HG03103 (cell line): ENCODE measurements at regions not wholly inside any gene's neighbourhood (a gene's known extent, or its start where the extent isn't known, plus 50 kb on each side); places are given as distances from the start of the nearest gene placed in this dataset.
A peak's percentile ranks its signal among the peaks of the same experiment; 100 is the strongest.

Experiments
- ATAC-seq: cut with Tn5 transposase; IDR thresholded peaks from one replicate; pipeline ENCODE4 v1.9.1; 2021; ENCODE audit warnings: low read depth; ENCODE audit not compliant: unreplicated experiment

DNA sequence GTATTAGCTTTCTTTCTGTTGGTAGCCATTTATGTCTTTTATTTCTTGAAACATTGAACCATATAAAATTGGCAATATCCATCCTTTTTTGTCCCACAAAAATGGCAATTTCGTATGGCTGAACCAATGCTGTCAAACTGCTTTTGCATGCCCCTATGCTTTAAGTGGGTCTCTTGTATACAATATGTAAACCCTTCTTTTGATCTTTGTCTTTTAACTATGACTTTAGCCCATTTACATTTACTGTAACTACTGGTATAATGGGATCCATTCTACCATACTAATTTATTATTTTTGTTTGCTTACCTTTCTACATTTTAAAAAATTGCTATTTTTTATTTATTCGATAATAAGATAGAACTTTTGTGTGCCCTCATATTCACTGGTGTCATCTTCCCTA, 93.4 kb downstream of the TENT4A start:
- no peak for ATAC-seq

DNA sequence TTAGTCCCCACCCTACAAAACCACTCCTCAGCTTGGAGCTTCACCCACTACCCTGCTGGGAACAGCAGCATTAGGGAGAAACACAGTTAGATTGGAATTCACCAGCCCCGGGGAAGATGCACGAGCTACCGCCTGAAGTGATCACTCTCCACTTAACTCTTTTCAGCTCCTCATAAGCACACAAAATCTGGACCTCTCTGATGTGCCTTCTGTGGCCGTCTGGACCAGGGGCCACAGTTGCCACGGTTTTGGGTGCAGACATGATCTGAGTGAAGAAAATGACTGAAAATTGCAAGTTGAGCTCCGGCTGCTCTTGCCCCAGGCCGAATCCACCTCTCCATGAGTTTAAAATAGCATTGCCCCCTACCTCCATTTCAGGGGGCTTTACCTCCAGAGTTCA, 95.2 kb downstream of the TENT4A start:
- ATAC-seq, result no peak

DNA sequence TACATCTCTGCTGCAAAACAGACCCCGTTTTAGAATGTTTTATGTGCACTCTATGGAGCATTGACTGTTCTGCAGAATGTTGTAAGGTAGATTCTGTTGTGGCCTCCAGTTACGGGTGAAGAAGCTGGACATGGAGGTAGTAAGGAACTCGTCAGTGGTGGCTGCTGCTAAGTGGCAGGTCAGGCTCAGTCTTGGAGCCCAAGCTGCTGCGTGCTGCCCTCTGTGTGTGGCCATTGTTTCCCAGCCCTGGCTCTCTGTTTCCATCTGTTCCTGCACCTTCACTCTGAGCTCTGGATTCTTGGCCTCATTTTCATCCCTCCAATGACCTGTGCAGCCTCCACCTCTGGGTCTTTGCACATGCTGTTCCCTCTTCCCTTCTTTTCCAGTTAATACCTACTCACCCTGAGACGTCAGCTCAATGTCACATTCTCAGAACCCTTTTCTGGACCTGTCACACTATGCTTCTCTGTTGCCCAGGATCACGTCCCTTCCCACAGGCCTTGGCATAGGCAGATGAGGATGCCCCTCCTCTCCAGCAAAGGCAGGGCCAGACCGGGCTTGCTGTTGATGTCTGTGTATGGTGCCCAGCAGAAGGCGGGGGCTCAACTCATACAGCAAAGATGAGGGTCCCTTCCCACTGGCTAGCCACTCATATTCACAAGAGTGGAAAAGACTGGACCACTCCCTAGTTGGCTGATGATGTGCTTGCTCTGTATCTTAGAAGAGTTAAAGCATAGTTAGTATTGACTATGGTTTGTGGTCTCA, 97.6 kb downstream of the TENT4A start:
- no peak for ATAC-seq

DNA sequence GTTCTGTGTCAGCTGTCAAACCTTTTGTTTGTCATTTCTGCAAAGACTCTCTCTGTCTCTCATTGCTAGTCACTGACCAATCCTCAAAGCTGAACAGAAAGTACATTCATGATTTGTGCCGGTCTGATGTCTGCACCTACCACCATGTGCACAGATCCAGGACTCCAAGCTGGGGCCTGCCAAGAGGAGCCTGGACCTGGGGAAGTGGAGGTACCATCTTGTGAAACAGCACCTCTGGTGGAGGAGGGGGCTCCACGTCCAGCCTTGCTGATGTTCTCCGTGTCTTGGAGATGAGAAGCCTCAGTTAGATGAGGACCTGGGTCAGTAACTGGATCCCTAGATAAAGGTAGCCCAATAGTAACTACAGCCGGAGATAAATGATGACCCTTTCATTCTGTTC, 98.9 kb downstream of the TENT4A start:
- no peak for ATAC-seq

DNA sequence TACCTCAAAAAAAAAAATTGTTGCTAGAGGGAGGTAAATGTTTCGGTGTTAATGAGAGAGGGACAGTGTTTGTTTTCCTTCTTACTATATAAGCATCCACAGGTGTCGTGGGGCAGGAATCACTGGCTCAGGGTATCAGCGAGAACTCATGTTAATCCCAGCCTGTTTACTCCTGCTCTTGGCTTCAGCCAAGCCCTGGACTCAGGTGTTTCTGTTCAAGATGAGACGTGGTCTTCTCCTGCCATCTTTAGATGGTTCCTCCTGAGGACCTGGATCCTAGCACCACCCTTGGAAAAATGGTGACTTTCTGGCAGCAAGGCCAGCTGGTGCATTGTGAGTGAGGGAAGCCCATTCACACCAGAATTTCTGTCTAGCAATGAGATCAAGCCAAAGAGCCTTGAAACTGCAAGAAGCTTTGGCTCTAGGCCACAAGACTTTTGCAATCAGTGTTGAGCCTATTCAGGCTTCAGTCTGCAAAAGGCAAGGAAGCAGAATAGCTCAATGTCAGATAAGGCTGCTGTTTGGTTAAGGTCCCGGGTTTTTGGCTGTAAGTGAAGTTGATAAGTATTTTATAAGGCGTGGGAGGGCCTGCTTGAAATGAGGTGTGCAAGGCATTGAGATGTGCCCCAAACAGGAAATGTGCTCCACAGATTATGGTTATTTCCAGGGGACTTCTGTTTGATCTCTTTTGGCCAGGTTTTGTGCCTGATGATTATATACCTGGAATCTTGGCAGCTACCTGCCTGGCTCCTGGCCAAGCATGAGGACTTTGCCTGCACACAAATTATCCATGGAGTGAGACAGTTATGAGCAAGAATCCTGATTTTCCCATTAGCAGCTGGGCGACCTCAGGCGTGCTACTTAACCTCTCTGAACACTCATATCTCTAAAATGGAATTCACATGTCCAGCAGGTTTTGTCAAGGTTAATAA, 99.8 kb downstream of the TENT4A start:
- no peak for ATAC-seq

DNA sequence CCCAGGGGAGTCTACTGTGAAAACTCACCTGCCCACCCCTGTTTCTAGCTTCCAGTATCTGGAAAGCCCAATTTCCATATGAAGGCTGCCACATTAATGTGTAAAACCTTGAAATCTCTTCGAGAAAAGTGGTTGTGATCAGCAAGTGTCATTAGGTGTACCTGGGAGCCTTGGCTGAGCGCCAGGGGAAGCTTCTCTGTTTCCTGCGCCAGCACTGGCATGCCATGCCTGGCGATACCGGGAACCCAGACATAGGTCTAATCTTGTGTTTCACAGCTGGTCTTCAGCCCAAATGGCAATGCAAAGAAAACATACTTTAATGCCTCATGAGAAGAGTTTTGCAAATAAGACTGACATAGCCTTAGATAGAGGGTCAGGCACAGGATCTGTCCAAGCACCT, 101.6 kb downstream of the TENT4A start:
- no peak for ATAC-seq

DNA sequence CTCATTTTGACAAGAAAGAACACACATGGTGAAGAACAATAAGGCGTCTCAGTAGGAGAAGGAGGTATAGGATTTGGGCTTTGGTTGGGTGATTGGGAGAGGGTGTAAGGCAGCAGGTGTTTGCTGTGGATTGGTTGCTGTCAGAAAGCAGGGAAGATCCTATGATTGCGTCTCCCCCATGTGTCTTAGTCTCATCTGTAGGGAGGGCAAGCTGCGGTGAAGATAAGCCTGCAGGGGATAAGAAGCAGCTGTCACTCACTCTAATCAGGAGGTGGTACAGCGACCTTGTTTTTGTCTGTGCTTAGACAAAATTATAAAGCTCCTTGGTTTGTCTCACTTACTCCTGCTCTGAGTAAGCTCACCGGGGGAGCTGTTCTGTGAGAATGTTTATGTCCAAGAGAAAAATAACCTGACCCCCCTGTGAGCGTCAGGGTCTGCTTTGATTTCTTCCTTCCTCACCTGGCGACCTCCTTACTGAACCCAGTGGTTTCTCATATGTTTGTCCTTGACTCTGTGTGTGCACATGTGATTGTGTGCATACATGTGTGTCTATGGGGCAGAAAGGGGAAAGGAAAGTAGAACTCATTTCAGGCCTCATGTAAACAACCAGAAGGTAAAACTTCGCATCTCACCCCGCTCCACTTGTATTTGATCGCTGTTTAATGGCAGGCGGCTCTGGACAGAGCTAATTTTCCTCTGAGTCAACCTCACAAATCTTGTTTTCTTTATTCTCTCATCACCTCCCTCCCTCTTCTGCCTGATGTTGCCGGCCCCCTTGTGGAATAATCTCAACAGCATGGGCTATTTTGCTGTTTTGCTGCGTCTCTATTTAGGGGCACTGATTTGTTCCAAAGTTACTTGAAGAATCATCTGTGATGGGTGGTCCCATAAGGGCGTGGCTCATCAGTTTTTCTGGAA, 105.6 kb downstream of the TENT4A start:
- ATAC-seq, result no peak

DNA sequence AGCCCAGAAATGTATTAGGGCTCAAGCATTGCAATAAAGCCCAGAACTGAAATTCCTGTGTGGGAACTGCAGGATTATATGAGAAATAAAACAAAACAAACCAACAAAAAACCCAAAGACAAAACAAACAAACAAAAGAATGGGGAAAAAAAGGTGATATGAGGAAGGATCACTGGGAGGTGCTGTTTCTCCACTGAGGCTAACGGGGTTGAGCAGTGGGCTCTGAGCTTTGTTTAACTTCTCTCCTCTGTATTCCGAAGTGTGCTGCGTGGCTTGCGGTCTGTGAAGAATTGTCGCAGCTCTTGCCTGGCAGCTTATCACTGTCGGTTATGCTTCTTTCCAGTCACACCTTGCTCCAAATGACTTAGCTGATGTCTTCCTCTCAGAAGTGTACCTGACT, 106.3 kb downstream of the TENT4A start:
- ATAC-seq, result no peak

DNA sequence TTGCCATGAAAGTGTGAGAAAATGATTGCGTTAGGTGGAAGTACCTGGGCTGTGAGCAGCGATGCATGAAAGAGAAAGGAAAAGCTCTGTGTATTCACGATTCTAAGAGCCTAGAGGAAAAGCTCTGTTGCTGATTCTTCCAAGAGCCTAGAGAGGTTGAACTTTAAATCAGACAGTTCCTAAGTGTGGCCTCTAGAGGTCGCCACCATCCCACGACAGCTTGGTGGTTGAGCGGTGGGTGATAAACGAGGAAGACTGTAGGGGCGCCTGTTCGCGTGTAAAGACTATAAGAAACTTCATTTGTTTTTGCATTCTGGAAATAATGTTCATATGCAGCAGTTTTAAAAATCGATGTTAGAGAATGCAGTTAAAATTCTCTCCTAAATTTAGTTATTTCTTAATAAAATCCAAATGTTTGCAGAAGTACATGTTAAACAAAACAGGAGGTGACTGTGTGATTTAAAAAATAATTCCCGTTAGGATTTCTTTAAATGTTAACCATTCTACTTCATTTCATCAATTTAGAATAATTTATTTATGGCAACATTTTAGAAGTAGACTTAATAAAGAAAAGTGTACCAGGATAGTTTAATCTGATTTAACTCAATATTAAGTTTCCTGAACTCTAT, 107.7 kb downstream of the TENT4A start:
- peak; percentile 52 for ATAC-seq

DNA sequence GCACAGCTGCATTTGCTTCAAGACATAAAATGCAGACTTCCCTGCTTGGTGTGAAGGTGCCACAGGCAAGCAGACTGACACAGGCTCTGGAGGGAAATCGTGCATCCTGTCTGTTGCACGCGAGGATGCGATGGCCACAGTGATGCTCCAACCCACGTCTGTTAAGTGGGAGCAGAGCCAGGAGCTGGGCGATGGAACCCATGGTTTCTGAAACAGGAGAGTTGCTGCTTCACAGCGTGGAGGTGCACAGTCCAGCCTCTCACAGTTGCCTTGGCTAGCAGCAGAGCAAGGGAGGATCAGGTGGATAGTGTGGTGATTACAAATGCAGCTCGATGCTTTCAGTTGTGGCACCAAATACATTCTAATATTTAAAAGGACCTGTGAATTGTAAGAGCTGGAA, 108.8 kb downstream of the TENT4A start:
- ATAC-seq, result no peak

DNA sequence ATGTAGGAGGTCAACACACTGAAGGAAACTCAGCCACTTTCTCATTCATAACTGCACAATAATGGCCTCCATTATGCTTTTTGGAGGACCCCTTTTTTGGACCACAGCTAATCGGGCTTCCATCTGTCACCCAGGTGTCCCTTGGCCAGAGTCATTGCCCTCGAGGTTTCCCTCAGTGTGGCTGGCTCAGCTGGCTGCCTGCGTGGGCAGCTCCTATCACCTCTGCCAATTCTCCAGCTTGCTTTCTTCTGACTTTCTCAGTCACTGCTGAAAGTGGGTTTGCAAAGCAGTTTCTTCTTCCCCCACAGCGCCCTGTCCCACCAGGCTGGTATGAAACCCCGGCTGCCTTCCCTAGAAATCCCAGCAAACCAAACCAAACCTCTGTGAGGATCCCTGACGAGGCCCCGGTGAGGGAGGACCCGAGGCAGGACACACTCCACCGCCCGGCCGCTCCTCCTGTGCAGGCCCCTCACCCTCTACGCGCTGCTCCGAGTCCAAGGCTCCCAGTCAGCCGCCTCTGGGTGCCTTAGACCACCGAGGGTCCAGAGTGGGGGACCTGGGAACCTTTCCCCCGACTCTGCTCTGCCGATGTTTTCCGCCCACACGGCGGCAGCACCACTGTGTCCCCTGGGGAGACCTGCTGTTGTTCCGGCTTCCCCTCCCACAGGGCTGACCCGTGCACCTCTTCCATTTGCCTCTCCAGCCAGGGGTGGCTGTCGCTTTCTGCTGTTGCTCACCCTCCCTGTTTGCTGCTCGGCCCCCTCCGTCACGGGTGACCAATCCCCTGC, 109.5 kb downstream of the TENT4A start:
- ATAC-seq, result no peak

DNA sequence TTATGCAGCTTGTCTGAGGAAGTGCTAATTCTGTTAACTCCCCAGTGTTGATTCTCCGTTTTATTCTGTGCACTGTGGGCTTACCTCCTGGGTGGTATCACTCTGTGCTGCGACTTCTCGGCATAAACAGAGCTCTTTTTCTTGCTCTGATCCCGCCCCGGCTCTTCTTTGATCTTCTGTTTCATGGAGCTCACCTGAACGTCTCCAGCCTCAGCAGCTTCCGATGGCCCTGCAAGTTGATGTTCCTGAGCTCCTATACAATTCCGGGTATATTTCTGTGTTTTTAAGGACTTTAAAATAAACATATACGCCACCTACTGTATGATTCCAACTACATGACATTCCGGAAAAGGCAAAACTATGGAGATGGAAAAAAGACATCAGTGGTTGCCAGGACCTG, 110.8 kb downstream of the TENT4A start:
- ATAC-seq, result no peak

DNA sequence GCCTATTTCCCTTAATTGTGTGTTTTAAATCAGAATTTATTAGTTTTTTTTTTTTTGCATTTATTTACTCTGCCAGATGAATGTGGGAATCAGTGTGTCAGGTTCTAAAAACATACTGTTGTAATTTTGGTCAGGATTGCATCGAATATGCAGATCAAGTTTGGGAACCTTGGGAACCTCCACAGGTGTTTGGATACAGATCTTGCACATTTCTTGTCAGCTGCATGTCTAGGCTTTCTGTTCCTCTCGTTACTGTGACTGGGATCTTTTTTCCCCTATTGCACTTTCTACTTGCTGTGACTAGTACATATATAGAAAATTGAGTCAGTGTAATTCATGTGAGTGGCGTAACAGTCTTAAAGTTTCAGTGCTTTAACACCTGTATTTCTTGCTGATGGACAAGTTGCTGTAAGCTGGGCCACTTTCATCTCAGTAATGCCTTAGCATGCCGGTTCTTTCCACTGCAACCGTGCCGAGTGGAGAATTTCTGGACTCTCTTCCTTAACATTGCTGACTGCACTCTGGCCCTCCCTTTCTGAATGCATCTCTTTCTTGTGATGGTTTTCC, 112.5 kb downstream of the TENT4A start:
- no peak for ATAC-seq

DNA sequence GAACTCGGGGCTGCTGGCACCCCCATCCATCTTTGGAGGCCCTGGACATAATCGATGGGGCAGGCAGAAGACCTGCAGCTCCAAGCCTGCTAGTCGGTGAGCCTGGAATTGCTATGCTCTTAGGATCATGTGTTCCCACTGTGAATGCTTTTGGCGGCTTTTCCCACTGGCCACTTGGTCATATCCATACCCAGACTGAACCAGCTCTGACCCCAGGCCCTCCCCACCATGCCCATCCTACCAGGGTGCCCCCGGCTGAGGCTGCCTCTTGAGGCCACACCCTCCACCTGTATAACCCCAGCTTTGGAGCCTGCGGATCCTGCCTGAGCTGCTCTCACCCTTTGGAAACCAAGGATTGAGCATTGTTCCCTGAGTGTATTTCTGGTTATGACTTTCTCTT, 113.5 kb downstream of the TENT4A start:
- ATAC-seq, result no peak

DNA sequence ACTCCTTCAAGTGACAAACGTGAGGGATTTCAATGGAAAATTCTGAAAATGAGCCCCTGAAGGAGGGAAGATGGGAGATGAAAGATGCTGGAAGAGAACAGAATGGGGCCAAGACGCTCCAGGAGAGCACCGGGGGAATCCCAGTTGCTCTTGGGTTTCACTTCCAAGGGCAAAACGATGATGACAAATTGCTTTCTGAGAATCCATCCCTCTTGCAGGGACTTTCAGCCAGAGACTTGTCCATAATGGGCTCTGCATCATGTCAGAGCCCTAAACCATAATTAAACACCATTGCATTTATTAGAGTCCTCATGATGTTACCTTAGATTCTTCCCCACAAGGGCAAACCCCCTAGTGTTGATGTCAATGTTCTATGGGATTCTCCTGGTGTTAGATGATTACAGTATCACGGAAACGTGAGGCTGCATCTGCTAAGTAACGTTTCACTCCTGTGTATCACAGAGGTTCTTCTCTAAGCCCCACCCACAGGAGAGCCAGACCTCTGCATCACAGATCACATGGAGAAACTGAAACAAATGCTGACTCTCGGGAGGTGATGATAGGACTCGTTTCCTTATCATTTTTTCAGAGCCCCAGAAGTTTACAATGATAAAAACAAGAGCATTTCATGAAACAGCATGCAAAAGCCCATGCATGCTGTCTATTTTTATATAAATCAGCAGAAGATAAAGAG, 114.4 kb downstream of the TENT4A start:
- peak; percentile 76 for ATAC-seq

DNA sequence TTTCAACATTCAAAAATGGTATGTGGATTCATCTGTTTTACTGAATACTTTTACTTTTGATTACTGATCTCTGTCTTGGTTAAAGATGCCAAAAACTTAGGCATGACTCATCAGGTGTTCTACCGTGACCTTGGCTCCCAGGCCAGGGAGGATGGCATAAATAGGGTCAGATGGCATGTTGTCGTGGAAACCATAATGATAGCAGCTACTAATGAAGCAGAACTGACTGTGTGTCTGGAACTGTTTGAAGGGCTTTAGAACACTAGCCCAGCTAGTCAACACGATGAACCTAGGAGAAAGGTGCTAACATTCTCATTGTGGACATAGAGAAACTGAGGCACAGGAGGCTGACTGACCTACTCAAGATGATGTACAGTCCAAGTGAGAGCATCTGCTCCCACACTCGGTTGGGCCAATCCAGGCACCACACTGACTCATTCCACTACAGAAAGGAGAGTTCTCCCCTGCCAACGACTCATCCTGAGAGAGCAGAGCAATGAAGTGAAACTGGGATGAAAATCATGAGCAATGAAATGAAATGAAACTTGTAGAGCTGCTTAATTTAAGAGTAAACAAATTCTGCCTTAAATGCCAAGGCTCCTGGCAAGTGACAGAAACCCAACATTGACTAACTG, 116.0 kb downstream of the TENT4A start:
- ATAC-seq, result peak; percentile 68

DNA sequence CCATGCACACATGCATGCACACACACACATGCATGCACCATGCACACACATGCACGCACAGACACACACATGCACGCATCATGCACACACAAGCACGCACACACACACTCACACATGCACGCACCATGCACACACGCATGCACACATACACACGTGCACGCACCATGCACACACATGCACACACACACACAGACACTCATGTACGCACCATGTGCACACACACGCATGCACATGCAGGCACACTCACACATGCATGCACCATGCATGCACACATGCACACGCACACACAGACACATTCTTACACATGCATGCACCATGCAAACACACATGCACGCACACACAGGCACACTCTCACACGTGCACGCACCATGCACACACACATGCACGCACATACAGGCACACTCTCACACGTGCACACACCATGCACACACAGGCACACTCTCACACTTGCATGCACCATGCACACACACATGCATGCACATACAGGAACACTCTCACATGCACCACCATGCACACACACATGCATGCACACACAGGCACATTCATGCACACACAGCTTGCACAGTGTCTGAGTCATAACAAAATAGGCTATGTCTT, 117.5 kb downstream of the TENT4A start:
- no peak for ATAC-seq
